GM21528 (cell line): ENCODE measurements at regions not wholly inside any gene's neighbourhood (a gene's known extent, or its start where the extent isn't known, plus 50 kb on each side); places are given as distances from the start of the nearest gene placed in this dataset.
"Not testable (repeated sequence)": the region's sequence is repeated elsewhere in the genome, so short reads cannot be mapped to it uniquely, and the experiment has no call there.

Experiments
- ATAC-seq: cut with Tn5 transposase; IDR thresholded peaks from one replicate; pipeline ENCODE4 v1.9.1; 2021; ENCODE audit warnings: mild to moderate bottlenecking, moderate library complexity; ENCODE audit not compliant: unreplicated experiment, low FRiP score

DNA sequence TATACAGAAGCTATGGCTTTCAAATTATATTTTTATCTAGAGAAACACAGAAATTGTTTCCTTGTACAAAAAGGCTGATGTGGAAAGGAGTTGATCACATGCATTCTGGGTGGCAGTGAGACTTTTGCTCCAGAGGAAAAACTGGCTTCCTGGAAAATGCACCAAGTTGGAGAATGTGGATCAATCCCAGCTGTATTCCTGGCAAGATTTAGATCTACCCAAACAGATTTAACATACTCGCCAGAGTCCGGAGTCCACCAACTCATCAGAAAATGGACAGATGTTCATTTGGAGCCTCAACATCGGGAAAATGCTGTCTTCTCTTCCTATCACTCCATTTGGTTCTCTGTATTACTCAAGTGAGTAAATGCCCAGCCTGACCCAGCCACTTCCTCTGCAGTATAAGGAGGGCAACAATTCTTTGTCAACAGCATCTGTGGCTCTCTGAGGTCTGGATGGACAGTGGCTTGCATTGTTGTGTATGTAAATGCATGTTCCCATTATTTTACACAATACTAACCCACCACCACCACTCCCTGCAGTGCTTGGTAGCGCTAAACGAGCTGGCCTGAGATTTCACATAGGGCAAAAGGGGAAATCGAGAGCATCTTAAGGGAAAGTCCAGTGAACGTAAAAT, 226.2 kb upstream of the IRF2BP2 start:
- no peak for ATAC-seq

DNA sequence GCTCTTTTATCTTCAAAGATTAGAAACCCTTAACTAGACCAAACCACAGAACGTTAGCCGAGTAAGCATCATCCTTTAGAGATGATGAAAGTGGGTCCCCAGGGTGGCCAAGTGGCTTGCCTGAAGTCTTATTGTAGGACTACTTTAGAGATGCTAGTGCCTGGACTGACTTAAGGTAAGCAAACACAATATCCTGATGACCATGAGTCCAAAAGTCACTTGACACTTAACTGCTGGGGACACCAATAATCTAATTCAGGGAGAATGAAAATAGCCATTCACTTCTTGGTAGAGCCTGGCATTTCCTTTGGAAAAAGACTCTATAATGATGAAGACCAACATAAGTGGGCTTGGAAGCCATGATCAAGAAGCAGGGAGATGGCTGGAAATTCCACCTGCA, 225.3 kb upstream of the IRF2BP2 start:
- no peak for ATAC-seq

DNA sequence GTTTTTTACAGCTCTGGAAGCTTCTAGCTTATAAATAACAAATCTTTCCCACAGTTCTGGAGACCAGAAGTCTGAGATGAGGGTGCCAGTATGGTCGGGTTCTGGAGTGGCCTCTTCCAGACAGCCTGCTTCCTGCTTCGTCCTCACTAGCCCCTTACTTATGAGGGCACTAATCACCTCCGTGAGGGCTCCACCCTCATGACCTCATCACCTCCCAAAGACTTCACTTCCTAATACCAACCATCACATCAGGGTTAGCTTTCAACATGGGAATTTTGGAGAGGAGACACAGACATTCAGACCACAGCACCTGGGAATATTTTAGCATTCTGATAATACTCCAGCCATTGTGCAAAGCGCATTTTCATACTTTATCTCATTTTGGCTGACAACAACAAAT, 223.7 kb upstream of the IRF2BP2 start:
- ATAC-seq, result no peak

DNA sequence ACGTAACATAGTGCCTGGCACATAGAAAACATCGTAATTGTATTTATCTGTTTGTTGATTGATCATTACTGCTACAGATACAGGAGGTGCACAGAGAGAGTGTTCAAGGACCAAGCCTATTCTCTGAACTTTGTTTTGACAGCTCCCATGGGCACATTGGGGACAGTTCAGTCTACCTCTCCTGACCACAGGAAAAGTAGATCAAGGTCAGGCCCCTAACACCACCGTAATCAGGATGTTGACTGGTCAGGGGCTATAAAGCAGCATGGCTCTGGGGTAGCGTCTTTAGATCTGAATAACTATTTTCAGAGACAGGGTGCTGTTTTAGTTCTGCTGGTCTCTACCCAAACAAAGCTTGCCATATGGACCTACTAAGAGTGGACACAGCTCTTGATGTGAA, 223.1 kb upstream of the IRF2BP2 start:
- ATAC-seq, result no peak

DNA sequence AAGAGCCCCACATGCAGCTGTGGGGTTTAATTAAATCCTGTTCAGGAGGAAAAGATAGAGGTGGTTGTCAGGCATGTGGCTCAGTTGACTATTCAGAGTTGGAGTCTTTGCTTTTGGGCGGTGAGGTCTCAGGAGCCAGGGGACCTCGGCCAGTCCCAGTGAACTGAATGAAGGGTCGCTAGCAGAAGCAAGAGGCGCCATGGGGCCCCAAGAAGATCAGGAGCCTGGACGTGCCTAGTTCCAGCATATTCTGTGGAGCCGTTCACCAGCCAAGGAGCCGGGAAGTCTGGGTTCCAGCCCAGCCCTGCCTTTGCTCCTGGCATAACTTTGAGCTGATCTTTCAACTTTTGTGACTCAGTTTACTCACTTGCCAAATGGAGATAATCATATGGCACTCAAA, 217.7 kb upstream of the IRF2BP2 start:
- ATAC-seq, result no peak

DNA sequence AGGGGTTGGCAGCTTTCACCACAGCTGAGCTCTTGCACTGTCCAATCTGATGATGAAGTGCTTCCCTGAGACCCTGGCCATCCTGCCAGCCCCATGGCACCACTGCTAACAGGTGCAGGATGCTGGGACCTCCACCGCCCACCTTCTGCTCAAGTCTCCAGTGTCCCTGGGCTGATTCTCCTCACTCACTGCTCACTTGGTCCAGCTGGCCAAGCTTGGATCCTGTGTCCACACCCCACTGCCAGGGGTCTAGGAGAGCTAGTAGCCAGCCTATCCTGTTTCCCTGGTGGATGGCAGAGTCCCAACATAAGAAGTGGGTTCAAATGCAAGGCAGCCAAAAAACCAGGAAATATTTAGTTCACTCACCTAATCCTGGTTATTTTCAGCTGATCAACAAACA, 217.2 kb upstream of the IRF2BP2 start:
- no peak for ATAC-seq

DNA sequence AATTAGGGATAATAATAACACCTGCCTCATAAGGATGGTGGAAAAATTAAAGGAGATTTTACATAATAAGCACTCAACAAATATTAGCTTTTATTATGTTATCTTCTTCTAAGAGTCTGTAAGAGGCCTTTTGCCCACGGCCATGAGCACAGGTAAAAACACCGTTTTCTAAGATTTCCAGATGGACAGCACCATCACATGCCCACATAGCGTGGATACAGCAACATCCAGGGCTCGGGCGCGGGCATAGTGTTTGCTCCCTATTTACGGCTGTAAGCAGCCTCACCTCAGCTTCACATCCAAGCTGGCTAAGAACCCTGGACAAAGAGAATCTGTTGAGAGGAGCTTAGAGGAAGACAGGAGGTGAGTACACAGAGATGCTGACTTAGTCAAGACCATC, 216.4 kb upstream of the IRF2BP2 start:
- no peak for ATAC-seq

DNA sequence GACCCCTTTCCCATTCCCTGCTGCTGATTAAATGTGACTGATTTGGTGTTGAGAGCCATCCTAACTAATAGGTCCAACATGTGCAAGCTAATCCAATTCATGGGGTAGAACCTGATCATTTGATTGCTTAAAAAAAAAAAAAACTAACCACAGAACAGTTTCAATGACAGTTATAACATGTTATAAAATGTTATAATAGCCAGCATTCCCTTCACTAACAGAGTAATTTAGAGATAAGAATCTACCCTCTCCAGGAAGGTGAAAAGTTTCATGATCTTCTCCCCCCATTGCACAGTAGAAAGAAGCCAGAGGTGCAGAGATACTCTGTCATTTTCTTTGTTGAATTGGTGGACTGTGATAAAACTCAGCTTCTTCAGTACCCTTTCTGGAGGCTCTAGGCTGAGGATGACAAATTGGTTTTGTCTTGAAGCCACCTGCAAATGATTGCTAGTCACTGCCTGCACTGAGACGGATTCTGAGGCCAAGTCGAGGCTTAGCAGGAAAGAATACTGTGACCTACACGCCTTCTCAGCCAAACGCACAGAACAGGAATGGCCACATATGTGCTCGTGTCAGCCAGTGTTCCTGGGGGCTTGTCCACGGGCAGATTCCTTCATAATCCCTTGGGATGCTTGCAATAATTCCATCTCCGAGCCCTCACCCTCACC, 215.7 kb upstream of the IRF2BP2 start:
- ATAC-seq, result no peak

DNA sequence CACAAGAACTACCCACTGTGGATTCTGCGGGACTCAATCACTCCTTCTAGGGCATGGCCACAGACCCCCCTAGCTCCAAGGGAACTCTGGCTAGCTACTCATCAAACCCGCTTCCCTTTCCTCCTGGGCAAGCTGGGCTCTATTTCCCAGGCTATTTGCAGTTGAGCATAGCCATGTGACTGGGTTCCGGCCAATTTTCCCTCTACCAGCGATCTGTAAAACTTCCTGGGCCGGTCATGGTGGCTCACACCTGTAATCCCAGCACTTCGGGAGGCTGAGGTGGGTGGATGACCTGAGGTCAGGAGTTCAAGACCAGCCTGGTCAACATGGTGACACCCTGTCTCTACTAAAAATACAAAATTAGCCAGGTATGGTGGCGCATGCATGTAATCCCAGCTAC, 214.9 kb upstream of the IRF2BP2 start:
- not testable (repeated sequence) for ATAC-seq

DNA sequence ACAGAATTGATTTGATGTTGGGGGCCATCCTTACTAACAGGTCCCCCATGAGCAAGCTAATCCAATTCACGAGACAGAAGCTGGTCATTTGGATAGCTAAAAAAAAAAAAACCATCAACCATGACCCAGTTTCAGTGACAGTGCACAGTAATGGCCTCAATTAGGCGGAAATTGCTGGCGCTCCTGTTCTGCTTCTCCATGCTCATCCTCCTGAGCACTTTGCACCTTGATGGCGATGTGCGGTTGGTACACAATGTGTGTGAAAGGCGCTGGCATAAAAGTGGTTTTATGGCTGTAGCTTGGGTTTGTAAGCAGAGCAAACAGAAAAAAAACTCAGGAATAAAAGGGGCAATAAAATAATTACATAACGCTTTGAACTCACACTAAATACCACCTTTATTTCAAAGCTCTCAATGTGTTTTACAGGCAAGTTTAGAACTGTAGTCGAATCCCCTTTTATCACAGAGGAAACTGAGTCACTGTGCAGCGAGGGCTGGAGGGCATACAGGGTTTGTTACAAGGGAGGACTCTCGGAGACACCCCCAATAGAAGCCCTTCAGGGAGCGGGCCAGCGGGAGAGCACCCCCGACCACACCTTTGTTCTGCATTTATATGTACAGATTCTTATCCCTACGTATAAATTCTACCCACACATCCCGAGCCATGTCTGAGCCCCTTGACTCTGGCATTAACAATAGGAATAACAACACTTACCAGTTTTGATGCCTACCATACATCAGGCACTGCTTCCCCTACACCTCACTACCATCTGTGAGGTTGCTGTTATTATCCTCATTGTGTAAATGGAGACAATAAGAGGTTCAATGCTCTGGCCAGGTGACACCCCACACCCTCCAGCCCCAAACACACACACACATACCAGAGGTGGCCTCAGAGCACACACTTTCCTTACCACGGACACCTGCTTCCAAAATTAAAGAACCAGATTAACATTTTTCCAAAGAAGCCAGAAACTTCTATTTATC, 213.5 kb upstream of the IRF2BP2 start:
- ATAC-seq, result no peak

DNA sequence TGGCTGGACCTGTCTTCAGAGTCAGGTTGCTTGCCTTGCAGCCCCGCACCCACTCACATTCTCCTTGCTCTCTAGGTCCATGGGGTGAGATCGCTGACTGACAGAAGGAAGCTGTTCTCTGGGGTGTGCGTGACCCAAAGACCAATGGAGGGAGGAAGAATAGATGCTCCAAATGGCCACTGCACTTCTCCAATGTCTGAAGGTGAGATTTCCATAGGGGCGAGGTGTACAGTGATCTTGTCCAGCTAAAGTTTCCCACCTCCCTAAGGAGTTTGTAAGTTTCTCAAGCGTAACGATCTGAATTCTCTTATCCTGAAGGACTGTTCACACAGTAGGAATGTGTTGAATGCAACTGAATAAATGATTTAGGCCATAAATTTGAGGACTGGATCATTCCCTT, 211.9 kb upstream of the IRF2BP2 start:
- no peak for ATAC-seq

DNA sequence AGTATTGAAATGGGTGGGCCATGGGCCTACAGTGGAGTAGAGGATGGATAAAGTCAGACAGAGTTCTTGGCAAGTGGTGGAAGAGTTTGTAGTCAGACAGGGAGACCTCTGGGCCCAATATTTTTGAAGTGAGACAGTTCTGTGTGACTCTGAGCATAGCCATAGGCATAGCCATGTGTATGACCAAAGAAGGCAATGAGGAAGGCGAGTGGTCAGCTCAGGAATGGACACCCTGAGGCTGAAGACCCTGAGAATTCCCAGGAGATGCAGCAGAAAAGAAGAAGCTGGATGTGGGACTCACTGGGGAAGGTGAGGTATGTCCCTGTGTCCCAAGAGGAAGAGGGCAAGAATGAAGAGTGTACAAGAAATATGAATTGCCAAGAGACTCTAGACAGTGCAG, 210.6 kb upstream of the IRF2BP2 start:
- no peak for ATAC-seq

DNA sequence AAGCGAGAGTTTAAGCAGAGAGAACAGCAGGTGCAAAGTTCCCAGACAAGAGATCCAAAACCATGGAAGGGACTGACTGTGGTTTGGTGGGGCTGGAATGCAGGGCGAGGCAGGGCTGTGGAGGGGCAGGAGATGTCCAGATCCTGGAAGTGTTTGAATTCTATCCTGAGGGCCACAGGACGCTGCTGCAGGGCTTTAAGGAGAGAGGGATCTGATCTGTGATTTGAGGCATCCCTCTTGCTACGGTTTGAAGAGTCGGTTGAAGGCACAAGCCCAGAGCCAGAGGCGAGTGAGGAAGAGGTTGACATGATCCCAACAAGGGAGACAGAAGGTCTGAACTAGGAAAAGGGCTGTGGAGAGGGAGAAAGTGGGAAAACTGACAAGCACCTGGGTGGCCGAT, 209.9 kb upstream of the IRF2BP2 start:
- not testable (repeated sequence) for ATAC-seq

DNA sequence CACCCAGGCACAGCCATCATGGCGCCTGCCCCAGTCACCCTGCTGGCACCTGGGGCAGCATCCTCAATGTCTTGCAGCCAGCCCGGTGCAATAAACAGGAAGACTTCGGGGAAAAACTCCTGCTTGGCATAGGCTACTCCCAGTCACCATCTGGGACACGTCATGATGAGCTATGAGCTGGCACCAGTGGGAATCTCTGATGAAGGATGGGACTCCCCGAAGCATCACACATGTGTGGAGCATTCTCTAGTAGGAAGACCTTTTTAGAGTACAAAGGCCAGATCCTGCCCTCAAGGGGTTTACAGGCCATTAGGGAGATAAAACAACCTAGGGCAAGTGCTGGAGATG, 208.0 kb upstream of the IRF2BP2 start:
- ATAC-seq, result not testable (repeated sequence)

DNA sequence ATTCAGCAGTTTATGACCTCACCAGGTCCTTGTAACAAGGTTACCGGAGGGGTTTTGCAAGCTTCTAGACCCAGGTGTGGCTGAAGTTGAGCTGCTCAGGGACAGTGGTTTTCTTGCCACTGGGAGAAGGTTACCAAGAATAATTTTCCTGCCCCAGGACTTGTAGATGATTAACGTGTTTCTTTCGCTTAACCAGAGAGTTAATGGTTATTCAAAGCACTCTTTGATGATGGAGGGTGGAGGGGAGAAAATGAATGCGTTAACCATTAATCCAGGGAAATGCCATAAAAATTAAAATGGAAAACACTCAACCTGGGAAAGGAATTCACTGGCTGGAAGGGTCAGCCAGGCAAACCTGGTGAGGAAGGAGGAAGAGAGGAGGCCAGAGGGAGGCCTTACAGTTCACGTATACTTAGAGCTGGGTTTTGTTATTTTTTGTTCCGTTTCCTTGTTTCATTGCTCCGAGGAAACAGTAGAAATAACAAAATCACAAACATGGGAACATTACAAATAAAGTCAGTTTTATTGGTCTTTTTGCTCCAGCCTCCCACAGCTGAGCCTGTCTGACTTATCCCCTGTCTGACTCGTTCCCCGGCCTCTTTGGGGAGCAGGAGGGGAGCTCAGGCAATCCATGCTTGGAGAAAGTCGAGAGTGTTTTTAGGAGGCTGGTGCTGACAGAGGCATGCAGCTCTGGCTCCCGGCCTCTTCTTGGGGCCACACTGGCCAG, 207.5 kb upstream of the IRF2BP2 start:
- not testable (repeated sequence) for ATAC-seq

DNA sequence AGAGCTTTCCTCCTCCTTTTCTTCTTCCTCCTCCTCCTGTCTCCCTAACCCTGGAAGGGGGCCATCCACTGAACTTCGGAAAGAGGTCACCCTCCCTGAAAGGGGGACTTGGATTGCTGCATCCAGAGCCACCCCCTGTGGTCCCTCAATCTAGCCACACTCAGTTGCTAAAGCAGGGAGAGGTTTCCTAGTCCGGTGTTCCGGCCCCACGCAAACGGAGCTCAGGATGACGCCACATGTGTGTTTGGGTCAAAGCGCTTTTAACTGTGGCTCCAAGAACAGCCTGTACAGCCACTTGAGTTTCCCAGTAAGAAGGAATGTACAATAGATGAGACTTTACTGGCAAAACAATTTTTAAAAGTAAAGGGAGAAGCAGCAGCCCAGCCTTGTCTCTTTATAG, 206.9 kb upstream of the IRF2BP2 start:
- not testable (repeated sequence) for ATAC-seq

DNA sequence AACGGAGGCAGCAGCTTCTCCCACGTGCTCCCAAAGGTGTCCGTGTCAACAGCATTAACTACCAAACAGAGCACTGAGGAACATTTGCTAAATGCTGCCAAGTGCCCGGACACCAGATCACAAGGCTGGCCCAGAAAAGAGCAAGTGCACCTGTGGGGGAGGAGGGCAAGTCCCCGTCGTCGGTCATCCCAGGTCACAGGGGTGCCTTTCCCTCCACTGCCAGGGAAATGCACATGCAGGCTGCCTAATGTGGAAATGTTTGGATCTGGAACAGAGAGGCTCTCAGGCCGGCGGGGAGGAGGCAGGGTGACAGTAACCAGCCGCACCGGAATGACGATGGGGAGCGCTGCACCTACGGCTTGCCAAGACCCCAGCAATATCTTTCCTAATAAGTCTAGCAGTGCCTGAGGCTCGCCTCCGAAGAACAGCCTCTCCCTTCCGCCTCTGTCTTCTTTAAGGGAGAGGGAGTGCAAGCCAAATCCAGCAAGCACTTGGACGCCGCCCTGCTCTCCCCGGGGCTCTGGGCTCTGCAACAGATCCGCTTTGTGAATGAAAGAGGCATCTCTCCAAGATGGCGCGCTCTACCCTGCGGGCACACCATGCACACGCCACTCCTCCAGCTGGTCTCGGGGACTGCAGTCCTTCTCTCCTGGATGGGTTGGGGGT, 206.3 kb upstream of the IRF2BP2 start:
- not testable (repeated sequence) for ATAC-seq

DNA sequence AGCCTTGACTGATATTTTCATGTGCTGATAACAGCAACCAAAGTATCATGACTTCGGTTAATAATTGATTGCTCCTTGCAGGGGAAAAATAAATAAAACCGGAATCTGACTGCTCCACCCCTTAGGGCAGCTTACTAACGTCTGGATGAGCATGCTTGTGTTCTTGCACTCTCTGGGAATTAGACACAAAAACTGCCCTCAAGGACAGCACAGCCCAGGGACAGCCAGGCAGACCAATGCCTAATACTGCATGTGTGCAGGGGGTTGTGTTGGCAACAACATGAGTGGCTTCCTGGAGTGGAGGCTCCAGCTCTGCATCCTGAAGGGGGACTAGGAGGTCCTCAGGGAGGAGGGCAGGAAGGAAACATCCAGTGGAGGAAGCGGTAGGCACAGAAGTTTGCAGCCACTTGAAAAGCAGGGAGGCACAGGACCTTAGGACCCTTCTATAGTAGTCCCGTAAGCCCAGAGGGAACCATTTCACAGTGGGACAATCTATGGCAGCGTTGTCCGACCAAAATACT, 205.4 kb upstream of the IRF2BP2 start:
- ATAC-seq, result not testable (repeated sequence)

DNA sequence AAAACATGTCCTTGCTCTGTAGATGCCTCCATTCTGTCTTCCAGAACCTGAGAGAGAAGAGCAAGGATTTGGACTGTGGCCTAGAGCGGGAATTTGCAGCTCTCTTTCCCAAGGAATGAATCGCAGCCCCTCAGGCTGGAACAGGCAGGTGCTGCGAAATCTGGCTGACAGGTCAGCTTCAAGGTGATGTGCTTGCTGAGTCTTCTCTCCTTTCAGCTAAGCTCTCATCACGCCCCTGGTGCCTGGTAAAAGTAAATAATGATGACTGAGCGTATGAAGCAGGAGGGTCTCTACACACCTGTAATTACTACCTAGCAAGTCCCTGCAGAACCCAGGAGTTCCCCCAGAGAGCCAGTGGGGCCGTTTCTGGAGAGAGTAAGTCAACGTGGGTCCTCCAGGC, 204.3 kb upstream of the IRF2BP2 start:
- not testable (repeated sequence) for ATAC-seq

DNA sequence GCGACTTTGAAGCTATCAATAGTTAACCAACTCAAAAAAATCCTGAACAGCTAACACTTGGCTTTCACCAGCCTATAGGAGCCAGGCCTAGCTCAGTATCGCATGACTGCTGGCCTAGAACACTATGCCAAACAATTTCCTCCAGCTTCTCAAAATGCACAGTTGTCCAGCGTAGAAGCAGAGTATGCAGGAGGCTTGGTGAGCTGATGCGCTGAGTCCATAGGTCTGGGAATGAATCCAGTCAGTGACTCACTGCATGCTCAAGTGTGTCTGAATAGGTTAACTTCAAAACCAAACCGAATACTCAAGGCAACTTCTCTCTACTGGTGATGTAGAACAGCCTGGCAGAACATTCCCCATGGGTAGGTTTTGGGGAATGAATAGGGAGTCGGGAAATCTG, 201.8 kb upstream of the IRF2BP2 start:
- not testable (repeated sequence) for ATAC-seq
